ENCODE measurements at regions not wholly inside any gene's neighbourhood (a gene's known extent, or its start where the extent isn't known, plus 50 kb on each side); places are given as distances from the start of the nearest gene placed in this dataset.

DNA sequence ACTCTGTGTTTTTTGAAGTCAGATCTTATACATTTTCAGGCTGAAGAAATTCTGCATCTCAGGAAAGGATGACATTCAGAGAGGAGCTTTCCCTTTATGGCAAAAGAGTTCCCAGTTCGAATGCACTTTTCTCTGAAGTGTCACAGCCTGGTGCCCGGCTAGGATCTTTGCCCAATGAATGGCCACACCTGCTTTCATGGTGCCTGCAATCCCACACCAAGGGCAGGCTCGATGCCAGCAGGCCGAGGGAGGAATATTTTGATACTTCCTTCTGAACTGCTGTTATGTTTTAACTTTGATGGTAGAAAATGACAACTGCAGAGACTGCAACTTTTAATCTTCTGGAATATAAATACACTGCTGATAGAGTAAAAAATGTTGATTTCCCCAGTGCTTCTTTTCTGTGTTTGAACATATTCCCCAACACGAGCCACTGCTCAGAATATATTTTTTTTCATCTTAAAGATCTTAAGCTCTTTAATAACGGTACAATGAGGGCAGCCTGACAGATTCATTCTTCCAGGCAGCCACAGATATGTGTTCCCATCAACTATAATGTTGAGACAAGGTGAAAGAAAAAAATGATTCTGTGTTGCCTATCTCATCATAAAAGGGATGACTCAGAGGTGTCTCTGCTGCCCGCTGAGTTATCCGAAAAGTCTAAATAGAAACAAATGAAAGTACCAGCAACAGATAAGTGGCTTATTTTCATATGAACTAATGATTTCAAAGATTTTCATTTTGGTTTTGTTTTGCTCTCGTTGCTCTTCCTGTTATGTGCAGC lies 848.5 kb downstream of the DCDC2C start:
- DNase-seq (ENCODE audit: low read depth, low spot score), result no peak
- Histone ChIP-seq H3K9me3 (ENCODE audit: low read depth, low read length) (no peaks in the 10 kb centered on the region), H3K9ac (ENCODE audit: insufficient read length) (no peak overlapping the region), H3K27ac (no peak overlapping the region), H3K4me3 (no peak overlapping the region), H3K36me3 (ENCODE audit: insufficient read depth, low read length) (no peaks in the 10 kb centered on the region)
- TF ChIP-seq EZH2 (IDR thresholded peaks at IDR 0.05), result no peak
- no peak for TF ChIP-seq POLR2AphosphoS5 (IDR thresholded peaks at IDR 0.05; ENCODE audit: borderline replicate concordance, low read depth, low read length)
- TF ChIP-seq FOXP2 (optimal IDR thresholded peaks at IDR 0.05; ENCODE audit: control extremely low read depth, extremely low read length, insufficient read depth), result no peak

DNA sequence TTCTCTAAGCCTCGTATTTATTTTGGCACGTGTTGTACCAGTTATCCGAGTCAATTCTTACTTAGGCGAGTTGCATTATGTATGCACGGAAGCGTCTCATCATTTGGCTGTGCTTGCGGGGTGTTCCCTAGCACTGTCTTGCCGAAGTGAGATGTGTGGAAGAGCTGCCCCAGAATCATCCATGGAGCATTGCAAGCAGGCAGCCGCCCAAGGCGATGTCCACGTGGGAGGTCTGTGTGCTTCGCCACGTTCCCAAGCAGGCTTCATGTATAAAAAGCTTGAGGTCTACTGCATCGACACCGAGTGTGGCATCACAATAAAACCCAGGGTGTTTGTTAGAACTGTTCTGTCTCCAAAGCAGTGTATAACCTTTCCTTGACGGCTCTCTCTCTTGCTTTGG lies 849.9 kb downstream of the DCDC2C start:
- TF ChIP-seq POLR2AphosphoS5 (IDR thresholded peaks at IDR 0.05; ENCODE audit: borderline replicate concordance, low read depth, low read length), result no peak
- no peak for TF ChIP-seq FOXP2 (optimal IDR thresholded peaks at IDR 0.05; ENCODE audit: control extremely low read depth, extremely low read length, insufficient read depth)
- TF ChIP-seq EZH2 (IDR thresholded peaks at IDR 0.05), result no peak

DNA sequence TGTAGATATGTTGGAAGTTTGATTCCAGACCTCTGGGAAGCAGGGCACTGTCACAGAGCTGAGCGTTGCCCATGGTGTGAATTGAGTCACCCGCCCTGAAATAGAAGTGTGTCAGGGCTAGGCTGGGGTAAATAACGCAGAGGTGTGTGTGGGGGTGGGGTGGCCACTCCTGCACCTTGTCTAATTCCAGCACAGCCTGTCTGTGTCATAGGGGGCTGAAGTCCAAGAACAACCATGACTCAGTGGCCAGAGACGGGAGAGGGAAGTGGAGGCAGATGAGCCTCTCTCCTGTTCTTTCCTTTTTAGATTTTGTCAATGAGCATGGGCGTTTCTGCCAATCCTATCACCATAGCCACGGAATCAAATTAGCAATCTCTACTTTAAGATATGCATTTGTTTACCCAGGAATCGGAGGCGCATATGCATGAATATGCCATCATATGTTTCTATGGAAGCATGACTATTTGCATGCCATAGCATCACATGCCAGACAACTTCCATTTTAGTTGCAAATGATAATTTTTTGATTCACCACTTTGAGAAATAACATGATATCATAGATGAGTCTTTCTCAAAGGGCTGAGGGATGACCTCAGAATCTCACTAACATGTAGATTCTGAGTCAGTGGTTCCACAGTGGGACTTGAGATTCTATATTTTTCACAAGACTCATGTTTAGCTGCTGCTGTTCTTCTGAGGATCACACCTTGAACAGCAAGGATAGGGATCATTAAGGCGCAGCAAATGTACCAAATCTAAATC lies 852.9 kb downstream of the DCDC2C start:
- Histone ChIP-seq H3K9ac (ENCODE audit: insufficient read length) (no peak overlapping the region), H3K36me3 (ENCODE audit: insufficient read depth, low read length) (no peaks in the 10 kb centered on the region), H3K27ac (no peak overlapping the region), H3K4me3 (no peak overlapping the region), H3K9me3 (ENCODE audit: low read depth, low read length) (no peaks in the 10 kb centered on the region)
- TF ChIP-seq POLR2AphosphoS5 (IDR thresholded peaks at IDR 0.05; ENCODE audit: borderline replicate concordance, low read depth, low read length) (no peak), EZH2 (IDR thresholded peaks at IDR 0.05) (no peak), FOXP2 (optimal IDR thresholded peaks at IDR 0.05; ENCODE audit: control extremely low read depth, extremely low read length, insufficient read depth) (no peak)
- no peak for DNase-seq (ENCODE audit: low read depth, low spot score)

More for the DNA sequence above, 849.9 kb downstream of the DCDC2C start:
- H3K27ac ChIP-seq, result no peak overlapping the region
- H3K9me3 ChIP-seq (ENCODE audit: low read depth, low read length), result no peaks in the 10 kb centered on the region
- no peaks in the 10 kb centered on the region for H3K36me3 ChIP-seq (ENCODE audit: insufficient read depth, low read length)
- H3K9ac ChIP-seq (ENCODE audit: insufficient read length), result no peak overlapping the region
- no peak for DNase-seq (ENCODE audit: low read depth, low spot score)
- no peak overlapping the region for H3K4me3 ChIP-seq

DNA sequence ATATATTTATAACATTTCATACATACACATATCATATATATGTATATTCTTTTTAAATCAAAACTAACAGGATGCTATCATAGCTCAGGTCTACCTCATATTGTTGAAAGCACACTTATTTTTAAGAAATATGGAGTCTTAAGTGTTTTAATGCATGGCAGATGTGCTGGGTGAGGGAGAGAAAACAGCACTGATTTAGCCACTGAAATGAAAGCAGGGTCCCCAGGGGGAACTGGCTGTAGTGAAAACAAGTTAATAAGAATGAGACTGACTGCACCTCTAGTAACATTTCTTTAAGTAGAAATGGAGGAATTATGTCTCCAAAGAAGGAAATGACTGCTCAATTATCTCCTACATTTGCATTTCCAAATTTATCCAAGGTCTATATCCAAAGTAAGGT lies 857.8 kb downstream of the DCDC2C start:
- no peaks in the 10 kb centered on the region for H3K36me3 ChIP-seq (ENCODE audit: insufficient read depth, low read length)
- DNase-seq (ENCODE audit: low read depth, low spot score), result no peak
- H3K27ac ChIP-seq, result peak overlapping the region; percentile 44; the same call in 1 of the 2 replicates
- TF ChIP-seq FOXP2 (optimal IDR thresholded peaks at IDR 0.05; ENCODE audit: control extremely low read depth, extremely low read length, insufficient read depth) (no peak), POLR2AphosphoS5 (IDR thresholded peaks at IDR 0.05; ENCODE audit: borderline replicate concordance, low read depth, low read length) (no peak), EZH2 (IDR thresholded peaks at IDR 0.05) (no peak)
- H3K4me3 ChIP-seq, result peak overlapping the region; percentile 53
- H3K9ac ChIP-seq (ENCODE audit: insufficient read length), result peak overlapping the region; percentile 5
- H3K9me3 ChIP-seq (ENCODE audit: low read depth, low read length), result no peaks in the 10 kb centered on the region

DNA sequence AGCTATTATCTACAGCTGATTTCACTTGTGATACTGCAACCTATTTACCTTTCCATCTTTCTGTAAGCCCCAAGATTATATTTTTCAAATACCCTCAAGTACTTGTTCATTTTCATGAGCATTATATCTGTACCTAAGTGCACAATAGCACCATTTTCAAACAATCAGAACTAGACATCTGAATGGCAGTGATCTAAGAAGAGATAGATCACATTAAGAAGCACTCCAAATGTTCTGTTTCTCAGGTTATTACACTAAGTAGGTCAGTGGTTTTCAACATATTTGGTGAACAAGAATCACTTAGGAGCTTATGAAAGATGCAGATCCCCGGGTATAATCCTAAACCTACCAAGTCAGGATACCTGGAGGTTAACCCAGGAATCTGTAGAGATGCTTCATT lies 872.7 kb downstream of the DCDC2C start:
- DNase-seq (ENCODE audit: low read depth, low spot score), result no peak
- Histone ChIP-seq H3K27ac (no peak overlapping the region), H3K9ac (ENCODE audit: insufficient read length) (no peak overlapping the region), H3K4me3 (no peak overlapping the region), H3K9me3 (ENCODE audit: low read depth, low read length) (peaks cover 12% of the 10 kb centered on the region; the same call in 1 of the 2 replicates), H3K36me3 (ENCODE audit: insufficient read depth, low read length) (no peaks in the 10 kb centered on the region; the same call in 1 of the 2 replicates)
- TF ChIP-seq POLR2AphosphoS5 (IDR thresholded peaks at IDR 0.05; ENCODE audit: borderline replicate concordance, low read depth, low read length) (no peak), FOXP2 (optimal IDR thresholded peaks at IDR 0.05; ENCODE audit: control extremely low read depth, extremely low read length, insufficient read depth) (no peak), EZH2 (IDR thresholded peaks at IDR 0.05) (no peak)

DNA sequence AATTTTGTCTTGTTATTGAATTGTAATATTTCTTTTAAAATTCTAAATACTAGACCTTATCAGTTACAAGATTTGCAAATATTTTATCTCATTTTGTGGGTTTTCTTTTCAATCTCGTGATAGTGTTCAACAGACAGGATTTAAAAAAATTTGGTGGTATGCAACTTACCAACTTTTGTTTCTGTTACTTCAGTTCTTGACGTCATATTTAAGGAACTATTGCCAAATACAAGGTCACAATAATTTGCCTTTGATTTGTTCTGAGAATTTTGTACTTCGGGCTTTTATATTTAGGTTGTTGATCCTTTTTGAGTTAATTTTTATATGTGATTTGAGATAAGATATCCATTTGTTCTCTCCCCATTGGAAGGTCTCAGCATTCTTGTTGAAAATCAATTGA lies 876.6 kb downstream of the DCDC2C start:
- H3K4me3 ChIP-seq, result no peak overlapping the region
- TF ChIP-seq FOXP2 (optimal IDR thresholded peaks at IDR 0.05; ENCODE audit: control extremely low read depth, extremely low read length, insufficient read depth) (no peak), POLR2AphosphoS5 (IDR thresholded peaks at IDR 0.05; ENCODE audit: borderline replicate concordance, low read depth, low read length) (no peak), EZH2 (IDR thresholded peaks at IDR 0.05) (no peak)
- H3K27ac ChIP-seq, result no peak overlapping the region
- no peak overlapping the region for H3K9ac ChIP-seq (ENCODE audit: insufficient read length)
- peaks cover 5% of the 10 kb centered on the region; the same call in 1 of the 2 replicates for H3K36me3 ChIP-seq (ENCODE audit: insufficient read depth, low read length)
- no peak for DNase-seq (ENCODE audit: low read depth, low spot score)
- H3K9me3 ChIP-seq (ENCODE audit: low read depth, low read length), result peaks cover 18% of the 10 kb centered on the region; the same call in 1 of the 2 replicates

DNA sequence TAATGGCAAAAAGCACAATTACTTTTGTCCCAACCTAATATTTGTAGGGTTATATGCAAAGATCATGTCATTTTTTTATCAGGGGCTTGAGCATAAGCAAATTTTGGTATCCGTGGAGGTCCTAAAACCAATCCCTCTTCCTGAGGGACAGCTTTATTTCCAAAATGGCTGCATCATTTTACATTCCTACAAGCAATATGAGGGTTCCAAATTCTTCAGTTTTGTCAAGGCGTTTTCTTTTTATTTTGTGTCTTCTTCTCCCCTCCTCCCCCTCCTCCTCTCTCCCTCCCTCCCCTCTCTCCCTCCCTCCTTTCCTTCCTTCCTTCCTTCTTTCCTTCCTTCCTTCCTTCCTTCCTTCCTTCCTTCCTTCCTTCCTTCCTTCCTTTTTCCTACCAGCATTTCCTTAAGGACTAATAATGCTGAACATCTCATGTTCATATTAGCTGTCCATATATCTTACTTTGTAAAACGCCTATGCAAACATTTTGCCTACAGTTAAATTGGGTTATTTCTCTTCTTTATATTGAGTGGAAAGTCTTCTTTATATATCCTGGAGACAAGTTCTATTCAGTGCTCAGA lies 881.8 kb downstream of the DCDC2C start:
- peak overlapping the region; percentile 82 for H3K9ac ChIP-seq (ENCODE audit: insufficient read length)
- H3K36me3 ChIP-seq (ENCODE audit: insufficient read depth, low read length), result peaks cover 20% of the 10 kb centered on the region
- peaks cover 11% of the 10 kb centered on the region; the same call in 1 of the 2 replicates for H3K9me3 ChIP-seq (ENCODE audit: low read depth, low read length)
- no peak overlapping the region for H3K4me3 ChIP-seq
- no peak for TF ChIP-seq EZH2 (IDR thresholded peaks at IDR 0.05)
- TF ChIP-seq POLR2AphosphoS5 (IDR thresholded peaks at IDR 0.05; ENCODE audit: borderline replicate concordance, low read depth, low read length), result peak; percentile 58; the same call in 1 of the 2 replicates
- peak; percentile 98 for DNase-seq (ENCODE audit: low read depth, low spot score)
- H3K27ac ChIP-seq, result peak overlapping the region; percentile 100

DNA sequence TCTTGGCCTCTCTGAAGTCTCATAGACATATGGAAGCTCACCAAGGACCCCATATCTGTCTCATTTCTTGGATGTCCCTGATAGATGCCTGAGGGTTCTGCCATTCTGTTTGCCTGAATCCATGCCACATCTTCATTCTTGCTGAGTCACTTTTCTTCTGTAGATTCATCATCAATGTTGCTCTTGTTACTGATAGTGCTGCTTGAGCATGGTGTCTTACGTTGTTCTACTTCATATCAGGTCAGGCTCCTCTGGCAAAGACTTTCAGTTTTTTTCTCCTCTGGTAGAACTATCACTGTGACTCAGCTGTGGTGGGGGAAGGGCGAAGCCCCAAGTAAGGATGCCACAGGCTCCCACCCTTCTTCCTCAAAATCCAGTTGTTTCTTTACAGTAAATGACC lies 885.2 kb downstream of the DCDC2C start:
- peak overlapping the region; percentile 9 for H3K9ac ChIP-seq (ENCODE audit: insufficient read length)
- H3K36me3 ChIP-seq (ENCODE audit: insufficient read depth, low read length), result peaks cover 40% of the 10 kb centered on the region
- peaks cover 16% of the 10 kb centered on the region; the same call in 1 of the 2 replicates for H3K9me3 ChIP-seq (ENCODE audit: low read depth, low read length)
- H3K4me3 ChIP-seq, result peak overlapping the region; percentile 73
- H3K27ac ChIP-seq, result peak overlapping the region; percentile 100; the same call in 1 of the 2 replicates
- no peak for DNase-seq (ENCODE audit: low read depth, low spot score)
- no peak for TF ChIP-seq POLR2AphosphoS5 (IDR thresholded peaks at IDR 0.05; ENCODE audit: borderline replicate concordance, low read depth, low read length)
- TF ChIP-seq EZH2 (IDR thresholded peaks at IDR 0.05), result no peak
- TF ChIP-seq FOXP2 (optimal IDR thresholded peaks at IDR 0.05; ENCODE audit: control extremely low read depth, extremely low read length, insufficient read depth), result no peak
